ENCODE measurements at regions not wholly inside any gene's neighbourhood (a gene's known extent, or its start where the extent isn't known, plus 50 kb on each side); places are given as distances from the start of the nearest gene placed in this dataset.

DNA sequence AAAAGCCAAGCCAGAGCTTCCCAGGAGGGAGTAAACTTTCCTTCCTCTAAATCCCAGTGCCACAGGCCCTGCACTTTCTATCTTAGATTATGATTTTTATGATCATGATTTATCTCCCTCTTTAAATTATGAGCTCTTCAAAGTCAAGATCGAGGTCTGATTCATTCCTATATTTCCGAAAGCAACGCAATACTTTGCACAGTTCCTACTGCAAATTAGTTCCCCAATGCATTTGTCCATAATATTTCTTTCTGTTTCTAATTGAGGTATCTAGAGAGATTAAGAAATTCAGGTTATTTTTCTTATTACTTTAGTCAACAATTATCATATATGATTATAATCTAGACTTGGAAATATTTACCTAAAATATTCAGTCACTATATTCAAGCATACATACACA lies 173.1 kb upstream of the LPP start:
- no peak overlapping the region for H3K4me3 ChIP-seq (ENCODE audit: low read depth, low read length)
- in situ Hi-C loops (cut with HindIII; ENCODE audit: low sequenced_read_pairs): no loop called here
- DNase-seq (ENCODE audit: low read depth): no peak
- TF ChIP-seq, protein P1, sequence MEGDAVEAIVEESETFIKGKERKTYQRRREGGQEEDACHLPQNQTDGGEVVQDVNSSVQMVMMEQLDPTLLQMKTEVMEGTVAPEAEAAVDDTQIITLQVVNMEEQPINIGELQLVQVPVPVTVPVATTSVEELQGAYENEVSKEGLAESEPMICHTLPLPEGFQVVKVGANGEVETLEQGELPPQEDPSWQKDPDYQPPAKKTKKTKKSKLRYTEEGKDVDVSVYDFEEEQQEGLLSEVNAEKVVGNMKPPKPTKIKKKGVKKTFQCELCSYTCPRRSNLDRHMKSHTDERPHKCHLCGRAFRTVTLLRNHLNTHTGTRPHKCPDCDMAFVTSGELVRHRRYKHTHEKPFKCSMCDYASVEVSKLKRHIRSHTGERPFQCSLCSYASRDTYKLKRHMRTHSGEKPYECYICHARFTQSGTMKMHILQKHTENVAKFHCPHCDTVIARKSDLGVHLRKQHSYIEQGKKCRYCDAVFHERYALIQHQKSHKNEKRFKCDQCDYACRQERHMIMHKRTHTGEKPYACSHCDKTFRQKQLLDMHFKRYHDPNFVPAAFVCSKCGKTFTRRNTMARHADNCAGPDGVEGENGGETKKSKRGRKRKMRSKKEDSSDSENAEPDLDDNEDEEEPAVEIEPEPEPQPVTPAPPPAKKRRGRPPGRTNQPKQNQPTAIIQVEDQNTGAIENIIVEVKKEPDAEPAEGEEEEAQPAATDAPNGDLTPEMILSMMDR (IDR thresholded peaks at IDR 0.05; ENCODE audit: low read depth, low read length, missing control alignments): no peak

DNA sequence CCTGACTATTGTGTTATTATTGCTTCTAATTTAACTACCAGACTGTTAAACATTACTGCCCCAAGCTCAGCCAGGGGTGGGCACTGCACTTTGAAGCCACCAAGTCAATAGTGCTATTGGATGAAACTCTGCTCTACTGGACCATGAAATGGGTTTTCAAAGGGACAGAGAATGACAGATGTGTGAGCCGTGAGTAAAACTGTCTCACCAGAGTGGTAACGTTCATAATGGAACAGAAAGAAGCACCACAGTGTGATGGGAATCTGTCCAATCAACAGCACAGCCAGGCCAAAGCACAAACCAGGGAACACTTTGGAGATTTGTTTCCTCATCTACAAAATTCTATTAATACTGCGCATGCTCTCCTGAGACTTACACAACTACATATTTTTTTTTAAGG lies 171.8 kb upstream of the LPP start:
- DNase-seq (ENCODE audit: low read depth): no peak
- in situ Hi-C loops (cut with HindIII; ENCODE audit: low sequenced_read_pairs): no loop called here
- TF ChIP-seq, protein P1 (IDR thresholded peaks at IDR 0.05; ENCODE audit: low read depth, low read length, missing control alignments): no peak
- no peak overlapping the region for H3K4me3 ChIP-seq (ENCODE audit: low read depth, low read length)

DNA sequence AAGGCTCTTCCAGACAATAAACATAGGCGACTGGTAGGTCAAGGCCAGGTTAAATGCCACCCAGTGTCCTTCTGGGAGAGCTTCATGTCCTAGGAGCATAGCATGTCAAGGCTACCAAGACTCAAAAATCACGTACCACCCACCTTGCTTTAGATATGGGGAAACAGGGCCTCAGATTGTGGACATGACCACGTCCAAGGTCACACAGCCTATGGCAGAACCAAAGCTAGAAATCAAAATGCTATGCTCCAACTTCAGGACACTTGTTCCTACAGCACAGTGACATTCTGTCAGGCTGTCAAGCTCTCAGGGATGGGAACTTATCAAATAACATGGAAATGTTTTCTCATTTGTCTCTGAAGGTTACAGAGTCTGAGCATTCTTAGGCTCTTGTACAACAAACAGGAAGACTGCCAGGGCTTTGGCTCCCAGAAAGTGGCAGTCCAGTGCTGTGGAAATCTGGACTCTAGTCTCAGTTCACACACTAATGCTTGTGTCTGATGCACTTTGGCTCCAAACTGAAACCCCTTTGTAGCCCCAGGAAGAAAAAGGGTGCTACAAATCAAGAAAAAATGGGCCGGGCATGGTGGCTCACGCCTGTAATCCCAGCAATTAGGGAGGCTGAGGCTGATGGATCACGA lies 170.4 kb upstream of the LPP start:
- no peak overlapping the region for H3K4me3 ChIP-seq (ENCODE audit: low read depth, low read length)
- DNase-seq (ENCODE audit: low read depth): no peak
- TF ChIP-seq, protein P1 (IDR thresholded peaks at IDR 0.05; ENCODE audit: low read depth, low read length, missing control alignments): no peak
- in situ Hi-C loops (cut with HindIII; ENCODE audit: low sequenced_read_pairs): no loop called here

DNA sequence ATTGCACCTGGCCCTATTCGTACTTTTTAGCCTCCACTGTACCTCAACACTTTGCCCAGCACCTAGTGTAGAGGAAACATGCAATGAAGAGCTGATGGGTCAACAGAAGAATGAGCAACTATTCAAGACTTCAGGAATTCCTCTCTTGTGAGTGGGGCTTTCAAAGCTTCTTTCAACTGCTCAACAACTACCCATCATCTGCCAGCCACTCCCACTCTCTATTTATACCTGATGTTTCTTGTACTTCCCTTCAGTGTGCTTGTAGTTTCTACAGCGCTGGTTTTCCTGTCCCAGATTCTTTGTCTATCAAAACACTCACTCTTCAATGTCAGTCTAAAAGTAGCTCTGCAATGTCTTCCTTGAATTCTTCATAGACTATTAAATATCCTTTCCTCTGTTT lies 168.3 kb upstream of the LPP start:
- in situ Hi-C loops (cut with HindIII; ENCODE audit: low sequenced_read_pairs): no loop called here
- DNase-seq (ENCODE audit: low read depth): no peak
- TF ChIP-seq, protein P1 (IDR thresholded peaks at IDR 0.05; ENCODE audit: low read depth, low read length, missing control alignments): no peak
- H3K4me3 ChIP-seq (ENCODE audit: low read depth, low read length): no peak overlapping the region

DNA sequence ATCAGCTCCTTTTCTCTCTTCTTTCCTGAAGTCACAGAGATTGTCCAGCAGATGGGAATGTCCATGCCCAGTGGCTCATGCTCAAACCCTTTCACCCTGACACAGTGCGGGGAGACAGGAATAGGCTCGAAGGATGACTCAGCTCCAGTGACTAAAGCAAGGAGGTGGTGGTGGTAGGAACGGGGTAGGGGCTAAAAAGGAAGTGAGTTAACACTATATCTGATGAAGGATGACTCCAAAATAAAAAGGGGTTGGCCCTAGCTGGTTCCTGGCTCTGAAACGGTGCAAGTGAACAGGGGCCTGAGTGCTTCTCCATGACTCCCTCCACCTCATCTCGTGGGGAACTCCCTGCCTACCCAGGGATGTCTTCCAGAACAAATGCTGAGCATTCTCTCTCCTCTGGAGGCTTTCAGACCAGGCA lies 167.4 kb upstream of the LPP start:
- in situ Hi-C loops (cut with HindIII; ENCODE audit: low sequenced_read_pairs): no loop called here
- DNase-seq (ENCODE audit: low read depth): no peak
- TF ChIP-seq, protein P1 (IDR thresholded peaks at IDR 0.05; ENCODE audit: low read depth, low read length, missing control alignments): no peak
- no peak overlapping the region for H3K4me3 ChIP-seq (ENCODE audit: low read depth, low read length)

DNA sequence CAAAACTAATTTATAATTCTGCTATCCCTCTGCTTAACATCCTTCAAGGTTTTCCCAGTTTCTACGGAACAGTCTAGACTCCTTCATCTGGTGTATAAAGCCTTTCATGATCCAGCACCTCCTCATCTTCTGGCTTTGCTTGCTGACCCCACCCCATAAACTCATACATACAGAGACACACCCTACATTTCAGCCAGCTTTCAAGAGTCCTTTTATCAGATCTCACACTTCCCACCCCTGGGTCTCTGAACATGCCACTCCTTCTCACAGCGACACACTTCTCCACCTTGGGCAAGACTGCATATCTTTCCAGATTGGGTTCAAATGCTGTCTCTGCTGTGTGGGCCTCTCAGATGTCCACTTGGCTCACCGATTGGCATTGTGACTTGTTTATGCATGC lies 166.8 kb upstream of the LPP start:
- no peak for DNase-seq (ENCODE audit: low read depth)
- H3K4me3 ChIP-seq (ENCODE audit: low read depth, low read length): no peak overlapping the region
- TF ChIP-seq, protein P1 (IDR thresholded peaks at IDR 0.05; ENCODE audit: low read depth, low read length, missing control alignments): no peak
- in situ Hi-C loops (cut with HindIII; ENCODE audit: low sequenced_read_pairs): no loop called here

Data from astrocyte of the cerebellum (primary cell).